ENCODE measurements at regions not wholly inside any gene's neighbourhood (a gene's known extent, or its start where the extent isn't known, plus 50 kb on each side); places are given as distances from the start of the nearest gene placed in this dataset.

- H3K27ac ChIP-seq: no peak overlapping the region
- DNase-seq: no peak
- H3K4me2 ChIP-seq (ENCODE audit: unreplicated experiment): no peak overlapping the region
- 67 to 80% methylated on average over 3 of the region's 3 CpGs for WGBS, 2 experiments (ENCODE audit: low coverage in 1 of 2, low lambda C conversion rate in 2 of 2, missing lambda C conversion rate in 2 of 2)
- H2AFZ ChIP-seq: no peak overlapping the region
- H3K9ac ChIP-seq: no peak overlapping the region
- in situ Hi-C loops (cut with MboI): loop anchor here (10.0 kb wide), 1 partner anchor 256 kb away; no protein-coding TSS in a partner anchor
- no peaks in the 10 kb centered on the region for H3F3A ChIP-seq (ENCODE audit: insufficient read depth)
- H3K27me3 ChIP-seq (replicated peaks; ENCODE audit: insufficient read depth): no peaks in the 10 kb centered on the region
- no peaks in the 10 kb centered on the region for H3K36me3 ChIP-seq (ENCODE audit: low read depth)
- no peaks in the 10 kb centered on the region for H4K20me1 ChIP-seq (ENCODE audit: insufficient read depth)
- no peaks in the 10 kb centered on the region for H3K79me2 ChIP-seq (ENCODE audit: insufficient read depth)
- no peaks in the 10 kb centered on the region for H3K4me1 ChIP-seq (ENCODE audit: insufficient read depth)
- H3K9me2 ChIP-seq (ENCODE audit: insufficient read depth): no peaks in the 10 kb centered on the region
- no peak overlapping the region for H3K4me3 ChIP-seq
- no peak for TF ChIP-seq EZH2 (IDR thresholded peaks at IDR 0.05; ENCODE audit: insufficient read depth, poor library complexity, severe bottlenecking)
- TF ChIP-seq EZH2phosphoT487 (IDR thresholded peaks at IDR 0.05; ENCODE audit: insufficient read depth, low read depth): no peak
- no peaks in the 10 kb centered on the region for H3K9me3 ChIP-seq (ENCODE audit: low read depth)
These were observed 61.1 kb upstream of the SERBP1 start for GRCh38 chr1:67491280-67491679.

- no peak overlapping the region for H3K4me2 ChIP-seq (ENCODE audit: unreplicated experiment)
- no peaks in the 10 kb centered on the region for H3K79me2 ChIP-seq (ENCODE audit: insufficient read depth)
- 32 to 53% methylated on average over 2 of the region's 2 CpGs for WGBS, 2 experiments (ENCODE audit: low coverage in 1 of 2, low lambda C conversion rate in 2 of 2, missing lambda C conversion rate in 2 of 2)
- no peaks in the 10 kb centered on the region for H4K20me1 ChIP-seq (ENCODE audit: insufficient read depth)
- no peaks in the 10 kb centered on the region for H3K9me3 ChIP-seq (ENCODE audit: low read depth)
- DNase-seq: no peak
- H3K27me3 ChIP-seq (replicated peaks; ENCODE audit: insufficient read depth): no peaks in the 10 kb centered on the region
- no peaks in the 10 kb centered on the region for H3K9me2 ChIP-seq (ENCODE audit: insufficient read depth)
- H3K36me3 ChIP-seq (ENCODE audit: low read depth): no peaks in the 10 kb centered on the region
- H3K9ac ChIP-seq: no peak overlapping the region
- TF ChIP-seq EZH2phosphoT487 (IDR thresholded peaks at IDR 0.05; ENCODE audit: insufficient read depth, low read depth) (no peak), EZH2 (IDR thresholded peaks at IDR 0.05; ENCODE audit: insufficient read depth, poor library complexity, severe bottlenecking) (no peak)
- in situ Hi-C loops (cut with MboI): loop anchor here (10.0 kb wide), 1 partner anchor 258 kb away; no protein-coding TSS in a partner anchor
- H3F3A ChIP-seq (ENCODE audit: insufficient read depth): no peaks in the 10 kb centered on the region
- no peak overlapping the region for H2AFZ ChIP-seq
- H3K4me1 ChIP-seq (ENCODE audit: insufficient read depth): no peaks in the 10 kb centered on the region
- no peak overlapping the region for H3K27ac ChIP-seq
- H3K4me3 ChIP-seq: no peak overlapping the region
These were observed 62.9 kb upstream of the SERBP1 start for GRCh38 chr1:67493148-67493547.

GRCh38 chr1:67495327-67495726 is 65.1 kb upstream of the SERBP1 start:
- Histone ChIP-seq H3K79me2 (ENCODE audit: insufficient read depth) (no peaks in the 10 kb centered on the region), H3K4me2 (ENCODE audit: unreplicated experiment) (no peak overlapping the region), H3K9me3 (ENCODE audit: low read depth) (no peaks in the 10 kb centered on the region), H3K9me2 (ENCODE audit: insufficient read depth) (no peaks in the 10 kb centered on the region), H3K4me3 (no peak overlapping the region), H2AFZ (no peak overlapping the region), H3K4me1 (ENCODE audit: insufficient read depth) (no peaks in the 10 kb centered on the region), H3K27me3 (replicated peaks; ENCODE audit: insufficient read depth) (no peaks in the 10 kb centered on the region), H3K27ac (no peak overlapping the region), H3K36me3 (ENCODE audit: low read depth) (no peaks in the 10 kb centered on the region), H3F3A (ENCODE audit: insufficient read depth) (no peaks in the 10 kb centered on the region), H3K9ac (no peak overlapping the region), H4K20me1 (ENCODE audit: insufficient read depth) (no peaks in the 10 kb centered on the region)
- in situ Hi-C loops (cut with MboI): loop anchor here (10.0 kb wide), 1 partner anchor 261 kb away; no protein-coding TSS in a partner anchor
- DNase-seq: no peak
- no peak for TF ChIP-seq EZH2 (IDR thresholded peaks at IDR 0.05; ENCODE audit: insufficient read depth, poor library complexity, severe bottlenecking)
- TF ChIP-seq EZH2phosphoT487 (IDR thresholded peaks at IDR 0.05; ENCODE audit: insufficient read depth, low read depth): no peak
- WGBS, 2 experiments (ENCODE audit: low coverage in 1 of 2, low lambda C conversion rate in 2 of 2, missing lambda C conversion rate in 2 of 2): 76% methylated on average over 6 of the region's 6 CpGs

- Histone ChIP-seq H3K4me2 (ENCODE audit: unreplicated experiment) (no peak overlapping the region), H3K27me3 (replicated peaks; ENCODE audit: insufficient read depth) (no peaks in the 10 kb centered on the region), H3K9me3 (ENCODE audit: low read depth) (no peaks in the 10 kb centered on the region), H3K9me2 (ENCODE audit: insufficient read depth) (no peaks in the 10 kb centered on the region), H4K20me1 (ENCODE audit: insufficient read depth) (no peaks in the 10 kb centered on the region), H3K9ac (no peak overlapping the region), H3F3A (ENCODE audit: insufficient read depth) (no peaks in the 10 kb centered on the region), H3K4me3 (no peak overlapping the region), H3K4me1 (ENCODE audit: insufficient read depth) (no peaks in the 10 kb centered on the region), H3K36me3 (ENCODE audit: low read depth) (no peaks in the 10 kb centered on the region), H2AFZ (no peak overlapping the region), H3K27ac (no peak overlapping the region), H3K79me2 (ENCODE audit: insufficient read depth) (no peaks in the 10 kb centered on the region)
- 85 to 91% methylated on average over 9 of the region's 9 CpGs for WGBS, 2 experiments (ENCODE audit: low coverage in 1 of 2, low lambda C conversion rate in 2 of 2, missing lambda C conversion rate in 2 of 2)
- no peak for TF ChIP-seq EZH2phosphoT487 (IDR thresholded peaks at IDR 0.05; ENCODE audit: insufficient read depth, low read depth)
- TF ChIP-seq EZH2 (IDR thresholded peaks at IDR 0.05; ENCODE audit: insufficient read depth, poor library complexity, severe bottlenecking): no peak
- DNase-seq: no peak
- in situ Hi-C loops (cut with MboI): loop anchor here (10.0 kb wide), 1 partner anchor 262 kb away; no protein-coding TSS in a partner anchor
These were observed 66.1 kb upstream of the SERBP1 start for GRCh38 chr1:67496329-67496728.
